ENCODE measurements at regions not wholly inside any gene's neighbourhood (a gene's known extent, or its start where the extent isn't known, plus 50 kb on each side); places are given as distances from the start of the nearest gene placed in this dataset.

DNA sequence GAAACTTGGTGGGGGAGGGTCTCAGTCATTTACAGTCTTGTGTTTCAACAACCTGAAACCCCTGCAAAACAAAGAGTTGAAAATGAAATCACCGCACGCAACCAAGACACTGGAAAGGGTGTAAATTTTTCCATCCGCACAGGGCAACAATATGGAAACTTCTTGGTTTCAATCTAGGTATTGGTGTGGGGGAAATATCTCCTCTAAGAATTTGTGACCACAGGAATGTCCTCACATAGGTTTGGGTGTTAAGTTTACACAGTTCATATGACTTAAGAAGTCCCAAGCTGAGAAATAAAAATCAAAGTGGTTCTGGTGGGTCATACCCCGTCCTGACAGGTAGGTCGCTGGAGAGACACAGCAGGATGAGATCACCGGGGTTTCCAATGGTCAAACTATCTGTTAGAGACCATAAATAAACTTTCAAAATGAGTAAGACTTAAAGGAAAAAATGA is 51.9 kb upstream of the PIP5K1B start:
- peaks cover 0 to 4% (median 0%) of the 10 kb centered on the region in 5 donors for H3K9me3 Mint-ChIP-seq
- no peak for DNase-seq
- ChIA-PET POLR2A (no interaction called here), CTCF (no interaction called here)
- Histone ChIP-seq H3K27me3 (ENCODE audit: insufficient read depth, low read length, poor library complexity, severe bottlenecking) (no peaks in the 10 kb centered on the region), H3K36me3 (ENCODE audit: insufficient read depth, low read length) (no peaks in the 10 kb centered on the region), H3K4me3 (ENCODE audit: low read length) (no peak overlapping the region), H3K27ac (ENCODE audit: low read depth, low read length) (no peak overlapping the region), H3K4me1 (ENCODE audit: insufficient read depth, low read length) (no peaks in the 10 kb centered on the region), H3K9me3 (ENCODE audit: low read length) (no peaks in the 10 kb centered on the region)
- H3K27ac Mint-ChIP-seq = no peak overlapping the region
- peaks cover 13 to 48% of the 10 kb centered on the region in 2 donors for H3K27me3 Mint-ChIP-seq
- H3K4me3 Mint-ChIP-seq = no peak overlapping the region
- no peaks in the 10 kb centered on the region for H3K4me1 Mint-ChIP-seq
- no peaks in the 10 kb centered on the region for H3K36me3 Mint-ChIP-seq

DNA sequence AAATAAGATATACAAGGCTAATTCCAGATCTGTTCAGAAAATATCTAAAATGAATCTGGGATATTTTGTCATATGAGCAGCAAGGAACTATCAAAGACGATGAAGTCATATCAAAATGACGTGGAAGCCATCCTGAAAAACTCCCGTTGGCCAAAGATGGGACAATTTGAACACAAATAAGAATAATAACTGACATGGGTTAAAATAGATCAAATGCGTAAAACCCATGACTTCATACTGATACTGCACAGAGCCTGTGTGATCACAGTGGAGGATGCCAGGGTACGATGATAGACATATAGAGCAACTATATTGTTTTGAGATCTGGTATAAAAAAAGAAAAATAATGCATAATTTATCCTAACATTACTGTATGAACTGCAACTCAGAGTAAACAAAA is 51.0 kb upstream of the PIP5K1B start:
- no peaks in the 10 kb centered on the region for H3K4me1 Mint-ChIP-seq
- no peaks in the 10 kb centered on the region for H3K4me1 ChIP-seq (ENCODE audit: insufficient read depth, low read length)
- ChIA-PET CTCF (no interaction called here), POLR2A (no interaction called here)
- peaks cover 0 to 5% (median 0%) of the 10 kb centered on the region in 5 donors for H3K9me3 Mint-ChIP-seq
- H3K27me3 ChIP-seq (ENCODE audit: insufficient read depth, low read length, poor library complexity, severe bottlenecking) = peaks cover 3% of the 10 kb centered on the region
- peaks cover 14 to 52% of the 10 kb centered on the region in 2 donors for H3K27me3 Mint-ChIP-seq
- H3K27ac Mint-ChIP-seq = no peak overlapping the region
- no peak overlapping the region for H3K4me3 Mint-ChIP-seq
- H3K36me3 Mint-ChIP-seq = no peaks in the 10 kb centered on the region
- H3K9me3 ChIP-seq (ENCODE audit: low read length) = no peaks in the 10 kb centered on the region
- no peaks in the 10 kb centered on the region for H3K36me3 ChIP-seq (ENCODE audit: insufficient read depth, low read length)
- H3K4me3 ChIP-seq (ENCODE audit: low read length) = no peak overlapping the region
- no peak for DNase-seq
- H3K27ac ChIP-seq (ENCODE audit: low read depth, low read length) = no peak overlapping the region

All from CD8-positive, alpha-beta memory T cell (primary cell).